Endodermal cell (in vitro differentiated cells): ENCODE measurements at regions not wholly inside any gene's neighbourhood (a gene's known extent, or its start where the extent isn't known, plus 50 kb on each side); places are given as distances from the start of the nearest gene placed in this dataset.

Experiments
- DNase-seq: peaks from one replicate; pipeline ENCODE4 v3.0.0-alpha.2; 2017
- H3K27ac ChIP-seq: 2 replicates; pipeline ENCODE4 v1.5.1; 2013; ENCODE audit warnings: mild to moderate bottlenecking, low read depth, low read length, moderate library complexity
- H3K27me3 ChIP-seq: 2 replicates; pipeline ENCODE4 v1.6.1; 2013; ENCODE audit warnings: mild to moderate bottlenecking, low read length, moderate library complexity; ENCODE audit not compliant: insufficient read depth, control insufficient read depth, poor library complexity, severe bottlenecking
- H3K36me3 ChIP-seq: 2 replicates; pipeline ENCODE4 v1.7.0; 2013; ENCODE audit warnings: mild to moderate bottlenecking, low read length, moderate library complexity; ENCODE audit not compliant: control insufficient read depth, insufficient read depth
- H3K4me1 ChIP-seq: one replicate; pipeline ENCODE4 v1.7.0; 2013; ENCODE audit warnings: low read length; ENCODE audit not compliant: control insufficient read depth, insufficient read depth
- H3K4me3 ChIP-seq: 2 replicates; pipeline ENCODE4 v1.5.1; 2013; ENCODE audit warnings: mild to moderate bottlenecking, low read length, moderate library complexity
- H3K9ac ChIP-seq: 2 replicates; pipeline ENCODE4 v1.6.1; 2013; ENCODE audit warnings: mild to moderate bottlenecking, low read length, moderate library complexity; ENCODE audit not compliant: poor library complexity, severe bottlenecking; ENCODE audit errors: extremely low read depth
- H3K9me3 ChIP-seq: 2 replicates; pipeline ENCODE4 v1.6.1; 2013; ENCODE audit warnings: mild to moderate bottlenecking, low read length, moderate library complexity; ENCODE audit not compliant: control insufficient read depth
- H3K27ac Mint-ChIP-seq: 2 replicates; pipeline ENCODE4 v1.8.0; 2020; ENCODE audit warnings: mixed read lengths
- H3K27me3 Mint-ChIP-seq: 2 replicates; pipeline ENCODE4 v1.8.0; 2021; ENCODE audit warnings: mild to moderate bottlenecking, mixed read lengths; ENCODE audit not compliant: insufficient read depth
- H3K36me3 Mint-ChIP-seq: 2 replicates; pipeline ENCODE4 v1.8.0; 2020; ENCODE audit warnings: low read depth, mixed read lengths
- H3K4me1 Mint-ChIP-seq: 2 replicates; pipeline ENCODE4 v1.8.0; 2020; ENCODE audit warnings: mixed read lengths
- H3K4me3 Mint-ChIP-seq: 2 replicates; pipeline ENCODE4 v1.8.0; 2020; ENCODE audit warnings: mild to moderate bottlenecking, moderate library complexity, mixed read lengths
- H3K9me3 Mint-ChIP-seq: 2 replicates; pipeline ENCODE4 v1.8.0; 2020; ENCODE audit warnings: mild to moderate bottlenecking, mixed read lengths
- WGBS, 2 experiments: methylation state at CpG; one replicate each; pipeline versions ENCODE4 v1.1.5 to v1.1.7; 2013; ENCODE audit warnings: missing lambda C conversion rate in 2 of 2, mixed read lengths in 1 of 2; ENCODE audit not compliant: insufficient coverage in 1 of 2, insufficient read length in 1 of 2; 5-methylcytosine and 5-hydroxymethylcytosine counted together
- TF ChIP-seq, protein P1 (sequence below): fragments of 200-600 bp; sonication (generic); conservative IDR thresholded peaks from 2 replicates; pipeline ENCODE4 v1.5.0; 2021; ENCODE audit warnings: antibody characterized with exemption, mild to moderate bottlenecking

DNA sequence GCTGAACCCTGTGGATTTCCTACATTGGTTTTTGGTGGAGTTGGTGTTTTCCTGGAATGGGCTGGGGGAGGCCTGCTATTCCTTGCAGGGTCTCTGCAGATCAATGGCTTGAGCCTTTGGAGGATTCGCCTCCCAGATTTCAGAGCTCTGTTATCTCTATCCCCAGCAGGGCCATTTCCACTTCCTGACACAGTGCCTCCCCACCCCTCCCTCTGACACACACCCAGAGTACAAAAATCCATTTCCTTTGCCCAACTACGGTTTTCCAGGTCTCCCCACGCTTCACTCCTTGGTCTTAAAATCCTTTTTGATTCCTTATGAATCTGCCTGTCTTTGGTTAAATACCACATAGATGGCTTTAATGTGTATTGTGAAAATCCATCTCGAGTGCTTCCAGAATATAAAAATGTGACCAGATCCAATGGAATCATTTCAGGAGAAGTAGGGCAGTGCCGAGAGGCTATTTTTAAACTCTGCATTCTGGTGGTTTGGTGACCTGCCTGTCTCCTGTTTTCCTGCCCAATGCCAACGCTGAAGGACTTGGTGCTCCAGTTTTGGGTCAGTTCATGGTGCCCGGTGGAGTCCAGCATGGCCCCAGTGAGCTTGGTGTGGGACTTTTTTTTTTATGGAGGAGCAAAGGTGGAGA is 60.9 kb downstream of the ARL4C start:
- Mint-ChIP-seq H3K27me3 (no peaks in the 10 kb centered on the region), H3K4me3 (no peak overlapping the region), H3K4me1 (peaks cover 7% of the 10 kb centered on the region), H3K36me3 (no peaks in the 10 kb centered on the region), H3K27ac (peak overlapping the region; percentile 44), H3K9me3 (no peaks in the 10 kb centered on the region)
- TF ChIP-seq, protein P1, sequence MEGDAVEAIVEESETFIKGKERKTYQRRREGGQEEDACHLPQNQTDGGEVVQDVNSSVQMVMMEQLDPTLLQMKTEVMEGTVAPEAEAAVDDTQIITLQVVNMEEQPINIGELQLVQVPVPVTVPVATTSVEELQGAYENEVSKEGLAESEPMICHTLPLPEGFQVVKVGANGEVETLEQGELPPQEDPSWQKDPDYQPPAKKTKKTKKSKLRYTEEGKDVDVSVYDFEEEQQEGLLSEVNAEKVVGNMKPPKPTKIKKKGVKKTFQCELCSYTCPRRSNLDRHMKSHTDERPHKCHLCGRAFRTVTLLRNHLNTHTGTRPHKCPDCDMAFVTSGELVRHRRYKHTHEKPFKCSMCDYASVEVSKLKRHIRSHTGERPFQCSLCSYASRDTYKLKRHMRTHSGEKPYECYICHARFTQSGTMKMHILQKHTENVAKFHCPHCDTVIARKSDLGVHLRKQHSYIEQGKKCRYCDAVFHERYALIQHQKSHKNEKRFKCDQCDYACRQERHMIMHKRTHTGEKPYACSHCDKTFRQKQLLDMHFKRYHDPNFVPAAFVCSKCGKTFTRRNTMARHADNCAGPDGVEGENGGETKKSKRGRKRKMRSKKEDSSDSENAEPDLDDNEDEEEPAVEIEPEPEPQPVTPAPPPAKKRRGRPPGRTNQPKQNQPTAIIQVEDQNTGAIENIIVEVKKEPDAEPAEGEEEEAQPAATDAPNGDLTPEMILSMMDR, result no peak
- Histone ChIP-seq H3K4me1 (no peaks in the 10 kb centered on the region), H3K27me3 (no peaks in the 10 kb centered on the region), H3K9me3 (no peaks in the 10 kb centered on the region), H3K4me3 (no peak overlapping the region), H3K27ac (no peak overlapping the region), H3K36me3 (no peaks in the 10 kb centered on the region), H3K9ac (no peak overlapping the region)
- WGBS, 2 experiments, result 80 to 88% methylated on average over 5 to 7 of the region's 7 CpGs
- DNase-seq, result no peak

DNA sequence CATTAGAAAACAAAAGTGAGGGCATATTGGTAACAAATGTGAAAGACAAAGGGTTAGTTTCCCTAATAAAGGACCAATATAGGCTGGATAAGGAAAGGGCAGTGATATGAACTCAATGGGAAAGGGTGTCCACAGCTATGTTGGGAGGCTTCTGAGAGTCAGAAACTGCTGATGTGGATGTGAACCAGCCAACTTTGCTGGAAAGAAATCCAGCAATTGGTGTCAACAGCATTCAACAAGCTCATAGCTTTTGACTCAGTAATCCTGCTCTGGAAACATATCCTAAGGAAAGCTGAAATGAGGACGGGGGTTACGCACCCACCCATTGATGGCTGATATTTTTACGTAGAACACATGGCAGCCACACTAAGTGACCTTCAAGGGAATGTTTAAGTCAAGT is 63.7 kb downstream of the ARL4C start:
- 95% methylated on average over 3 of the region's 3 CpGs; no CpG with 5 or more reads in 1 of the 2 experiments for WGBS, 2 experiments
- Mint-ChIP-seq H3K9me3 (no peaks in the 10 kb centered on the region), H3K4me3 (no peak overlapping the region), H3K4me1 (peaks cover 15% of the 10 kb centered on the region), H3K27ac (no peak overlapping the region), H3K27me3 (no peaks in the 10 kb centered on the region), H3K36me3 (no peaks in the 10 kb centered on the region)
- TF ChIP-seq, protein P1, result no peak
- Histone ChIP-seq H3K4me1 (peaks cover 3% of the 10 kb centered on the region), H3K4me3 (no peak overlapping the region), H3K27me3 (no peaks in the 10 kb centered on the region), H3K9ac (no peak overlapping the region), H3K27ac (no peak overlapping the region), H3K9me3 (no peaks in the 10 kb centered on the region), H3K36me3 (no peaks in the 10 kb centered on the region)
- no peak for DNase-seq

DNA sequence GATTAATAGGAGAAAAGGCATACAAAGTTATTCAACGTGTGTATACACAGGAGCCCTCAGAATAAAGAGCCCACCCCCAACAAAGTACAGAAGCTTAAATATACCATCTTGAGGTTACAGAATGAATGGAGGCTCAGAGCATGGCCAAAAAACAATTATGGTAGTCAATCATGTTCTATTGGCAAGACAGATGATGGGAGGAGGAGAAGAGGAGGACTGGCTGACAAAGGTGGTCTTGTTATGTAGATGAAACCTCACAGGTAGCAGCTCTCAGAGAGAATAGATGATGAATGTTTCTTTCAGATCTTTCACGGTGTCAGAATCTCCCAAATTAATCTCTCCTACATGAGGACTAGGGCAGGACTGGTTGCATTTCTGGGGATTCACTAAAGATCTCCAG is 66.0 kb downstream of the ARL4C start:
- no peak for DNase-seq
- no peaks in the 10 kb centered on the region for H3K36me3 Mint-ChIP-seq
- no peaks in the 10 kb centered on the region for H3K9me3 Mint-ChIP-seq
- no peak overlapping the region for H3K4me3 Mint-ChIP-seq
- Histone ChIP-seq H3K9ac (no peak overlapping the region), H3K27me3 (no peaks in the 10 kb centered on the region), H3K4me3 (no peak overlapping the region), H3K4me1 (peaks cover 15% of the 10 kb centered on the region), H3K36me3 (no peaks in the 10 kb centered on the region), H3K27ac (no peak overlapping the region), H3K9me3 (no peaks in the 10 kb centered on the region)
- TF ChIP-seq, protein P1, result no peak
- H3K27ac Mint-ChIP-seq, result no peak overlapping the region
- peaks cover 12% of the 10 kb centered on the region for H3K27me3 Mint-ChIP-seq
- 38 to 66% methylated on average over 1 to 2 of the region's 2 CpGs for WGBS, 2 experiments
- peaks cover 32% of the 10 kb centered on the region for H3K4me1 Mint-ChIP-seq
